Fibroblast of skin of abdomen (primary cell): ENCODE measurements at regions not wholly inside any gene's neighbourhood (a gene's known extent, or its start where the extent isn't known, plus 50 kb on each side); places are given as distances from the start of the nearest gene placed in this dataset.
"Not testable (repeated sequence)": the region's sequence is repeated elsewhere in the genome, so short reads cannot be mapped to it uniquely, and the experiment has no call there.

Experiments
- DNase-seq: peaks from one replicate; pipeline ENCODE4 v3.0.0-alpha.2; 2013

DNA sequence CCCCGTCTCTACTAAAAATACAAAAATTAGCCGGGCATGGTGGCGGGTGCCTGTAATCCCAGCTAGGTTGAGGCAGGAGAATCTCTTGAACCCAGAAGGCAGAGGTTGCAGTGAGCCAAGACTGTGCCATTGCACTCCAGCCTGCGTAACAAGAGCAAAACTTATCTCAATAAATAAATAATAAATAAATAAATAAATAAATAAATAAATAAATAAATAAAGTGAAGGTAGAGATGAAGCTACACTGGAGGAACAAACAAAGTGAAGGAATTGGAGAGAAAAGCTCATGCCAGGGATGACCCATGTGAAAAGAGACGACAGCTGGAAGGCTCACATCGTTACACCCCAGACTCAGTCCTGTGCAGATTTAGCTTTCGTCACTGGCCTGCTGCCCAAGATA, 157.3 kb upstream of the ARHGAP28 start:
- DNase-seq = not testable (repeated sequence)

DNA sequence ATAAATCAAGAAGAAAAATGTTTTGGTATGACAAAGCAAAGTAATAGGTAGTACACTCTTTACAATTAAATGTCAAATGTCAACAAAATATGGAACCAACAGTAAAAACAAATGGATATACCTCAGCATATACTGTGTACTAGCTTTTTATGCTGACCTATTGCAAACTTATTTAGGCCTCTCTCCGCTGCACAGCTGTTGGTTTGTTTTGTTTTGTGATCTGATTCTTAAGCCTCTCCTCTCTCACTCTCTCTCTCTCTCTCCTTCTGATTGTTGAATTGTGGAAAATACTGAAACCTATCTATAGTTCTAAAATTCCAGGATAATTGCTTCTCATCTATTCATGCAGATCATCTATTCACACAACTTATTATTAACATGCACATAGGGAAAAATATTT, 154.9 kb upstream of the ARHGAP28 start:
- DNase-seq = no peak

DNA sequence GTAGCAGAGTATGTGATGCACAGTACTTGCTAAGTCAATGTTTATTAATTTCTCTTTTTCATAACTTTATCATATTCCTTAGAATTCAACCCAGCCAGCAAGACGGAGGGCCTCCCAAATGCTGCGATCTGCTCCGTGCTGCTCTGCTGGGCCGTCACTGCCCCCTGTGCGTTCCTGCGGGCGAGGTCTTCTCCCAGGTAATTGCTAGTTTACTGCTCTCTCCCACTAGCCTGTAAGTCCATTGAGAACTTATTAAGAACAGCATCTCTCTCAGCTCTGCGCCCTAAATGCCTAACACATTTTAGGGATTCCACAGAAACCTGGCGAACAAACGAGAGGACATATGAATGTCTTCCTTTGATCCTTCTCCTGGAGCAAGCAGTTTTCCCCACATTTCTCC, 153.6 kb upstream of the ARHGAP28 start:
- no peak for DNase-seq

DNA sequence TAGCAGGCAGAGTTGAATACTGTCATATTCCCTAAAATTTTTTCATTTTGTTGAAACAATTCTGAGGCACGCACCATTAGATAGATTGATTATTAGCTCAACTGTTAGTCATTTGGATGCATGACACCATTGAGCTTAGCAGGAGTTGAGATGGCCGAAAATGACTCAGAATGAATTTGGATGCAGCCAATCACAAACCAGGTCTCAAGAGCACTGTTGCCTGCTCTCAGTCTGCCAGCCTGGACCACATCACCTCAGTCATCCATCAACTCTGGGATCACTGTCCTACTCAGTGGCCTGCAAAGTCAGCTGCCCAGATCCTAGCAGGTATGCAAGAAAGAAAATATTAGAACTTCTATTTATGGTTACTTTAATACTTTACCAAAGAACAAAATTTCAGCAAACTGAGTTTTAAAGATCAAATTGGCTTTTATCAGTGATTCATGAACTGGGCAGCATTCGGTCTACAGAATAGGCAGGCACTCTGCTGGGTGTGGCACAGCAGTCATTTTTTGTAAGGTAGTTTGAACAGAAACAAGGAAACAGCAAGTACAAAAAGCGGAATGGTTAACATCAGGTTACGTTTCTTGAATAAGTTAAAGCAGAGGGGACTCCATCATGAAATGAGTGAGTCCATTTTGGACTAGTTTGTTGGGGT, 152.7 kb upstream of the ARHGAP28 start:
- no peak for DNase-seq

DNA sequence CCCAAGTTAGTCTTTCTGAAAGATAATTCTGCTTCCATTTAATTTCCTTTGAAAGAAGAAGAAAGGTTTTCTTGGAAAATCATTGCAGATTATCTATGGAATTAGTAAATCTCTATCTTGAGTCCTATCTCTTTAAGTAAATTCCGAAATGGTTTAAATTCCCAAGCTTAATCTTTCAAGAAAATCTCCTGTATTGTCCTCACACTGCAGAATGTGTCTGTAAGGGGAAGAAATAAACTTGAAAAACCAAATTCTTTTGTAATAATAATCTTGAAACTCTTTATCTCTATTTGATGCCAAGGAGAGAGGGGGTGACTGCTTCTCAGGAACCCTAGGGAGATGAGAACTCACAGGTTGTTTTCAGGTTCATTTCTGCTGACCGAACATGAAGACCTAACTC, 150.8 kb upstream of the ARHGAP28 start:
- DNase-seq = no peak

DNA sequence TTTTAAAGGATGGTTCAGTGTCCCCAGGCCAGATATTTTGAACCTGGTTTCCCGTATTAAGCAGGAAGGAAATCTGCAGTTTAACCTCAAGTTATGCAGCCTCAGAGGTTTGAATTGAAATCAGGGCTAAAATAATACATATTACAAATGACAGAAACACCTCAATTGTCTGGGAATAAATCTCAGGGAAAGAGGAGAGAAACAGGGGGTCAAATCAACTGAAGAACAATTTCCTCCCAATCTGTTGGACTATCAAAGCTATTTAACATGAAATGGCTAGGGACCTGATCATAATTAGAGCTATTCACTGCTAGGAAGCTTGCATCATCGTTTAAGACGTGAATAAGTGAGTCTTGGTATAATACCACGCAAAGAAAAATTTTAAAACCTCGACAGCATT, 150.0 kb upstream of the ARHGAP28 start:
- DNase-seq = no peak

DNA sequence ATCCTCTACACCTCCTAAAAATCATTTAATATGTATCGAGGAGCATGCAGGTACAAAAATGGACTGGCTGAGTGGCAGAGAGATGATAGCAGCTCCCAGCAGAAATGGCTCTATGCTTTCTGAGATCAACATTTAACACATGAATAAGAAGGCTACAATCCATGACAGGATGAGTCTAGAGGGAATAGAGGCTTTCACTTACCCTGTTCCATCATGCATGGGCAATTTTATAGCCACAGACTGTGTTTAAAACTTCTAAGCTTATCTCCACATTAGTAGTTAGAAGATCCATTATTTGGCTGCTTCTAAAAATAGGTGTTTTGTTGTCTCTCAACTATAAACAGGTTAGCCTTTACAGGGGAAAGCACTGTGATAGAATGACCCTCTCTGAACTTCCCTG, 149.1 kb upstream of the ARHGAP28 start:
- no peak for DNase-seq

DNA sequence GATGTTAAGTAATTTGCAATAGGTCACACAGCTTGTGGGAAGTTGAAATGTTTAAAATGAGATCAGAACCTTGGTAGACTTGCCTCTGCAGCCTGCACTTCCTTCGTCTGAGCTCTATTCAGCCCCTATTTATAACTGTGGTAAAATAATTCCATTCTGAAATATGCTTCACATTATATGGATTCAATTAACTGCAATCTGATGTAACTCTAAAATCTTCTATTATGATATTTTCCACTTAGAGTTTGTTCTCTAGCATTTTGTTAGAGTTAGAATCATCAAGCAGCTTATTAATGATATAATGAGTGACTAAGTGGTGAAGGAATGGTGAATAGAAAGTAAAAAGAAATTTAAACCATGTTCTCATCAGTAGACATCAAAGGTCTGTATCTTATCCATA, 139.6 kb upstream of the ARHGAP28 start:
- DNase-seq = peak; percentile 76

DNA sequence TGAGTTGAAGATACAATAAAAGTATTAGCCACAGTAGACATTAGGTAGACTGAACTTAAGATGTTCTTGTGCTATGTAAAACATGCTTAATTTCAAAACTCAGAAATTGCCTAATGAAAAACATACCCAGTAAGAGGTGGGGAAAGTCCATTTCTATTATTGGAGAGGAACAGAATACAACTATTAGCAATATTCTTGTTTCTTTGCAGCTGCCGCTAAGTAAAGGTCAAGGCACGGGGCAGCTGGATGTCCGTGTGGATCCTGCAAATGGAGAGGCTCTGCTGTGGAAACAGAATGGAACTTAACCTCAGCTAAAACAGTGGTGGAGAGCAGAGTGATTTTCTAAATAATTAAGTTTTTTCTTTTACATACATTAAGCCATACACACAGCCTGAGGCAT, 139.2 kb upstream of the ARHGAP28 start:
- no peak for DNase-seq

DNA sequence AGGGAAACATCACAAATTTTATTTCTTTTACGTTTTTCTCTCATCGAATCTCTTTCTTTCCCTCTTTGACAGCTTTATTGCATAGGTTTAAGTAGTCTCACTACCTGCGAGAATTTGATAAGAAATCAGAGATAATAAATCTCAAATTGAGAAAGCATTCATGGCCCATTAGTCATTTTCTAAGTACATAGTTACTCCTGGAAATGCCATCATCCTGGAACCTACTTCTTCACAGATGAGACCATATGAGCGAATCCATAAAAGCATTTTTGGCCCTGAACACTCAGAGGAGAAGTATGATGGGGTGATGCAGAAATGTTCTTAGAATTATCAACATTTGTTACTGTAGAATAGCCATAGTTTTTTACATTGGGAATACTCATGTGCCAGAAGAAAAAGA, 138.0 kb upstream of the ARHGAP28 start:
- peak; percentile 86 for DNase-seq

DNA sequence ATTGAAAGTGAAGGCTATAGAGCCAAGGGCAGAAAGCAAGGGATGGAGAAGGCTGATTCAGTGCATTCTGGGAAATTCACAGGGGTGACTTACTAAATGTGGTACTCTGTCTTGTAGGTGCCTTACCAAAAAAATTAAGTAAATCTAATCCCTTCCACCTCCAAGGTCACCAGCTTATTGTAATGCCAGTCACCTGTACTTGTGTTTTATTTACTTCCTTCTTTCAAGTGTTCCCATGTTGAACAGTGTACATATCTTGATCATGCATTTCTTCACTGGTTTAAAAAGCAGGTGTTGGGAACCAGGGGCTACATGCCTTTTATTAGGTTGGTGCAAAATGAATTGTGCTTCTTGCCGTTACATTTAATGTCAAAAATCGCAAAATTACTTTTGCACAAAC, 137.0 kb upstream of the ARHGAP28 start:
- no peak for DNase-seq

DNA sequence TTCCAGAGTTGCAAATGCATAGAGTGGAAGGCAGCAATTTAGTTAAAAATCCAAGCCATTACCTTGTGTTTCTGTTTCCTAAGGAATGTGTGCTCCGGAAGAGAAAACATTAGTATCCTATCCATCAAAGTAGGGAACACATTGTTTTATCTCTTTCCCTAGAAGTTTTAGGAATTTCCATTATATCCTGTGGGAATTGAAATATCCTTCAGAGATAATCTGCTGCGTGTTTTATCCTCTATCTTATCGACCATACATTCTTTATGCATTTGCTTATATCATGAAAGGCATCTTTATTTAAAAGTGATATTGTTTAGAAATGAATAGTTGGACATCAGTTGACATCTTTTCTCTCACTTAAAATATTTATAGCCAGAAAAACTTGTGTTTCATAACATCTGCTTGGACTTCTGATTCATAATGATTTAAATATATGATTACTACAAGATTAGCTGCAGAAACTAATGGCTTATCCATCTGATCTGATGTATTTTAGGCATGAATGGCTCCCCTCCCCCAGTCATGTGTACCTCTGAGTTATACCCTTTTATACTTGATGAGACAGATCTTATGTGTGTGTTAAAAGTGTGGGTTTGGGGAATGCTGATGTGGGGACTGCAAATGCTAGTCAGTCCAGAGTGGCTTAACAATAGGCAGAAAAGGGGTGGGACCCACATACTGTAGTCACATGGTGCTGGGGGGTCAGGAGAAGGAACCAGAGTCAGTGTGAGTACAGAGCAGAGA, 136.2 kb upstream of the ARHGAP28 start:
- peak; percentile 96 for DNase-seq

DNA sequence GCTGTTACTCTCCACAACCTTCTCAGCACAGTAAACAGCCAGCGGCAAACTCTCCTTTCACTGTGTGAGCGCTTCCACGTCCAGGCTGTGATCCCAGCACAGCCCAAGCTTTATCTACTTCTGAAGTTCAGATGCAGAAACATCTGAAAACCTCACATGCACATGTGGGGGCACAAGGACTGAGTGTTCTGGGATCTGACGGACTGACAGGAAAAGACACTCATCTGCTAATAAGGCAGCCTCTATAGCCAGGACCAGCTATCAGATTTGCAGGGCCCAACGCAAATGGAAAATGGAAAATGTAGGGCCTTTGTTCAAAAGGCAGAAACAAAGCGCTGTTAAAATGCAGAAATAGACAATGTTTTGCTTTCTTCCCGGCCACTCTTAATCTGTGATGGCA, 133.8 kb upstream of the ARHGAP28 start:
- DNase-seq = no peak

DNA sequence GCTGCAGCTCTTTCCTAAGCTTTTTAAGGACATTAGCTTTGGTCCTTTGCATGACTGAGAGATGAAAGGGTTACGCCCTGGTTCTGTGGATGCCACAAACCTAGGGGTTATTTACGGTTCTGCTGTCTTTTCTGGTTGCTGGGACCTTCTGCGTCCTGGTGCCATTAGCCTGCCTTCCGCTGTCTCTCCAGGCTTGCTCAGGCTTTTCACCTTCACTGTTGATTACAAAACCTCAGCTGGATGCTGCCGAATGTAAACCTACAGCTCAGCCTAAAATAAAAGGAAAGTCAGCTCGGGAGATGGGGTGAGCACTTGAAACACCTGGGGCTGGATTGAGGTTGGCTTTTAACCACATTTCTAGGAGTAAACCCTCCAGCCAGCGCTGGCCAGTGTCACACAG, 130.9 kb upstream of the ARHGAP28 start:
- DNase-seq = no peak

DNA sequence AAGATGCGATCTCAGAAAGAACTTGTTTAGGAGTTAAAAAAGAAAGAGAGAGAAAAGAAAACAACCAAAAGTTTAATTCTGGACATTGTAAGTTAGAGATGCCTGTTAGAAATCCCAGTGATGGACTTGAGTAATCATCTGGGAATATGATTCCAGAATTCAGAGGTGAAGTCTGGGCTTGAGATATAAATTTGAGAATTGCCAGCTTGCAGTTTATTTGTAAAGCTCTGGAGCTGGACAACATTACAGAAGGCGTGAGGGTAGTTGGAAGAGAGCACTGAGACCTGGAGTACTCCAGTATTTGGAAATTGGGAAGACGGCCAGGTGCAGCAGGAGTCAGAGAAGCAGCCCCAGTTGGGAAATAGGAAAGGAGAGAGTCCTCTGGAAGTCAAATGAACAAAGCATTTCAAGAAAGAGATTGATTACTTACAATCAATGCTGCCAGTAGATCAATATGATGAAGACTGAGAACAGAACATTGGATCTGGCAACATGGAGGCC, 128.8 kb upstream of the ARHGAP28 start:
- no peak for DNase-seq

DNA sequence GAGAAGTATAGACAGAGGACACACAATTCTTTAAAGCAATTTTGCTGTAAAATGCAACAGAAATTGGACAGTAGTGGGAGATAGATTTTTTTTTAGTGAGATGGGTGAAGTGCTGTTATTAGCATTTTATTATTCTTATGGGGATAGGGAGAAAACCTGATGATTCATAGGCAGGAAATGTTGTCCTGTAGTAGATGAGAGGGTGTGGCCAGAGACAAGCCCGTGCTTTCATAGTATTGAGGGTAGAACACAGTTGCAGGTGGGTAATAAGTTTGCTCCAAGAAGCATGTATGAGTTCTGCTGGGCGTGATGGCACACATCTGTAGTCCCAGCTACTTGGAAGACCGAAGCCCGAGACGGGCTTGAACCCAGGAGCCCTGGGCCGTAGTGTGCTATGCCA, 128.3 kb upstream of the ARHGAP28 start:
- DNase-seq = no peak

DNA sequence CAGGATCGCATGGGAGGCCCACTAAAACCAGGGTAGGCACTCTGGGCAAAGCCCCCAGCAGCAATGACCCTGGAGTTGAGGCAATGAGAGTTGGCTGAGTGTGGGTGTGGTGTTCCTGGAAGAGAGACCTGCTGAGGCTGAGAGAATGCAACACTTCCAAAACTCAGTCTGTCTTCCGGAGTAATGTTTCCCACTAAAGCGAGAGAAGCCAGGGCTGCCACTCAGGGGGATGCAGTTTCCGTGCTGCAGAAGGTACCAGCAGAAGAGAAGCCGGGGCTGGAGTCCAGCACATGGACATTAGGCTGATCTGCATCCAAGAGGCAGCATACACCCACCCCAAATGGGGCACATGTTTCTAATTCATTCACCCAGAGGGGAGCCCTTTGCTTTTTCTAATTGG, 127.2 kb upstream of the ARHGAP28 start:
- no peak for DNase-seq

DNA sequence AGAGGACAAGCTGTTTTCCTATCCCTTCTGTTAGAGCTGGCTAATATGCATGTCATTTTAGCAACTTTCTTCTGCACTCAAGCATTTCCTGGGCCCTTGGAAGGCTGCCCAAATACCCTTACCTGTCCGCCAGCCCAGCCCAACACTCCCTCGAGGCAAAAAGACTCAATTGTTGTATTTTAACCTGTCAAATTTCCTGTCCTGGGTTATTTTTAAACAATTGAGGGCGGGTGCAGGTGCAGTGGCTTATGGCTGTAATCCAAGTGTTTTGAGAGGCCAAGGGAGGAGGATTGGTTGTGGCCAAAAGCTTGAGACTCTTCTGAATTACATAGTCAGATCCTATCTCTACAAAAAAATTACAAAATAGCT, 125.0 kb upstream of the ARHGAP28 start:
- DNase-seq = no peak

DNA sequence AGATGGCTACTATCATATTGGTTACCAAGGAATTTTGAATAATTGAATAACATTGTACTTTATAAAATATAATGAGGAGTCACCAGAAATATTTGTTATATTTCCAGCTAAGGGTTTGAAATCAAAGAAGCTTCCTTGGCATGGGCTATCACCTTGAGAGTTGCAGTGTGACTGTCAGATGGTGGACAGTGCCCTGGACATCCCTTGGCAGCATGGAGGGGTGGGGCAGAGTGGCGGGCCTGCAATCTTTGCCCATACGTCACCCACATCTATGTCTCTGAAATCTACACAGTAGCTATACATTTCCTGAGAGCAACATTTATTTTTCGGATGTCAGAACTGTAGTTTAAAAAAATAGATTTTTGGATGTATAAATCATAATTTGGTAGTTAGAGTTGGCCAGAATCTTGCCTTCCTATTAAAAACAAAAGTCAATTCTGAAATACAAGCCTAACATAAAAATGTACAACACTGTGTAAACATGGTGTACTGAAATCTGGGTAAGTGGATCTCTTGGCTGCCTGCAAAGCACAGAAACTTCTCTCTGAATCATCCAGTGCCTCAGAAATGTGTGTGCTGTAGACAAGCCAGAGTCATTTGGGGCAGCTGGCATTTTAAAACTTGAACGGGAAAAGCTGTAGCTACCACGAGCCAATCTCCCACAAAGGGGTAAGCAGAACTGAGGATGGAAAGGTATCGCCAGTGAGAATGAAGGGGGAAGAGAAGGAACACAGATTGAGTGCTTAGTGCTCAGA, 124.2 kb upstream of the ARHGAP28 start:
- DNase-seq = peak; percentile 40

DNA sequence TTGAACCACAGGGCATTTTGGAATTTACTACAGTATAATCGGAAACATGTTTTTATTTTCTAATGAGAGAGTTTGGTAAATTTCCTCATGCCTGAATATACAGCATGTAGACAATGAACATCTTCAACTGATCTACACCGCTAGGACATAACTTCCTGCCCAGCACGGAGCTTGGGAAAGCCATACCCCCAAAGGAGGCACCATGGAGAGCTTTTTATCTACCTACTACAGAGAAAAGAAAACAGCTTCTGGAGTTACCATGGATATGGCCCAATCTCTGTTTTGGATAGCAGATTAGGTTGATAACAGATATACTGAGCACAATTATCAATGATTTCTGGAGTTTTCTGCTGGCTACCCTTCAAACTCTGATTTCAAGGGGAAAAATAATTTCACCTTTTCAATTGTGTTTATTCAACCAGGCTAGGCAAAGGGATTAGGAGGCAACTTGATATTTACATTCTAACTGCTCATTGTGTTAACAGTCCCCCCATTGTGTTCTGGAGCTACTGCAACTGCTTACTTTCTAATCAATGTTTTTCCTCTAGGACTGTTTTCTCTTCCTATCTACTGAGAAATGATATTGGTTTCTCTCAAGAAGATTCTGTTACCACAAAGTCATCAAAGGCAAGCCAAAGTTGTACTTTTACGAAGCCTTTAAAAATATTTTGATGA, 123.0 kb upstream of the ARHGAP28 start:
- DNase-seq = no peak

DNA sequence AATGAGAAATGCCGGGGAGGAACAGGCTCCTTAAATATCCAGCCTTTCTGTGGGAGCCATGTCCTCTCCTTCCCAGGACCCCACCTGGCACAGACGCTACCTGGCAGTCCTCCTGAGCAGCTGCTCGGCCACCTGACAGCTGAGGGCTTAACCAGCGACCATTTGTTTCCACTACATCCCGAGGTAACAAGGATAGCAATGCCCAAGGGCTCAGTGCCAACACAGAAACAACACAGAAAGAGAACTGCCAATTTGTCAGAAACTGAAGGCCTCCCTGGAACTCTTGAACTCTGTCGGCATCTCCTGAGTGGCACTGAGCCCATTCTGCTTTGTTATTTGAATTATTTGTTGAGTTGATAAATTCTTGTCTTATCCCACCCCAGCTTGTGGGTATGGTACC, 122.2 kb upstream of the ARHGAP28 start:
- no peak for DNase-seq

DNA sequence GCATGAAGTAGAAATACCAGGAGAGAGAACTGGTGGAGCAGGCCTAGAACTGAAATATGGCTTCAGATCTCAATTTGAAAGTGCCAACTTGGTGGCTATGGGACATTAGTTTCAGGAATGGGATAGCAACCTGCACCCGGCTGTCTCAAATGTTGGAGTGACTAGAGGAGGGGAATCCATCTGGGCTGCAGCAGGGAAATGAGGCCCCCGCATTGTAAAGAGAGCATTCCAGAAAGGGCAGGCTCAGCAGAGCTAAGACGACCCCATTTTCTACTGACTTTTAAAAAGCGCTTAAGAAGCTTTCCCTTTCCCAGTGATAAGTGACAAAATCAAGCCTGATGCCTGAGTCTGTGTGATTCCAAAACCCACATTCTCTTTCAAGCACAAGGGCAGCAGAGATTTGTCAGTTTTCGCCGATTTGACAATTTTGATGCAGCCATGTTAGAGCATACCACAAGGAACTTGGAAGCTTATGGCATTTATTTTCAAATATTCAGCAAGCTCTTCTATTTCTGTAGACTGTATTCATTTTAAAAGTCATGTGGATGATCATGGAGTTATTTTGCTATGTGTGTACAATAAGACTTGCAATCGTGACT, 119.8 kb upstream of the ARHGAP28 start:
- no peak for DNase-seq

DNA sequence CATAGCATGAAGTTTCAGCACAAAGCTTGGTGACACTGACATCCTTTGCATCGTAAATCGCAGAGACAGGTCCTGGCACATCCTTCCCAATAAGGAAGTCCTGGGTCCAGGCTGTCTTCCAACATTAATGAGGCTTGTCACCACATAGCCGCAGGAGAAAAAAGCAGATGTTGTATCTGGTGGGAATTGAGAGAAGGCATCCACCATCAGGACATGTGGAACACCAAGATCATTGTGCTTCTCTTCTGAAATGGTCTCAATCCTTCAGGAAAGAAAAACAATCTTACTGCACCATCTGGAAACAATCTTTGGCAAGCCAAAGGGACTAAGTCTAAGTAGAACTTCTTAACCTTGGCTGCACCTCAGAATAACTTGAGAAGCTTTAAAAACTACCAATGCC, 119.0 kb upstream of the ARHGAP28 start:
- DNase-seq = peak; percentile 61
